ENCODE measurements at regions not wholly inside any gene's neighbourhood (a gene's known extent, or its start where the extent isn't known, plus 50 kb on each side); places are given as distances from the start of the nearest gene placed in this dataset.
"Not testable (repeated sequence)": the region's sequence is repeated elsewhere in the genome, so short reads cannot be mapped to it uniquely, and the experiment has no call there.

- no peak for DNase-seq
These were observed 559.6 kb upstream of the ADAMTS5 start for GRCh38 chr21:27526451-27526850.

- no peak for DNase-seq
These were observed 558.9 kb upstream of the ADAMTS5 start for GRCh38 chr21:27525780-27526179.

- DNase-seq = no peak
These were observed 552.5 kb upstream of the ADAMTS5 start for GRCh38 chr21:27519361-27519760.

GRCh38 chr21:27517177-27517576 lies 550.3 kb upstream of the ADAMTS5 start:
- DNase-seq = not testable (repeated sequence)

DNA sequence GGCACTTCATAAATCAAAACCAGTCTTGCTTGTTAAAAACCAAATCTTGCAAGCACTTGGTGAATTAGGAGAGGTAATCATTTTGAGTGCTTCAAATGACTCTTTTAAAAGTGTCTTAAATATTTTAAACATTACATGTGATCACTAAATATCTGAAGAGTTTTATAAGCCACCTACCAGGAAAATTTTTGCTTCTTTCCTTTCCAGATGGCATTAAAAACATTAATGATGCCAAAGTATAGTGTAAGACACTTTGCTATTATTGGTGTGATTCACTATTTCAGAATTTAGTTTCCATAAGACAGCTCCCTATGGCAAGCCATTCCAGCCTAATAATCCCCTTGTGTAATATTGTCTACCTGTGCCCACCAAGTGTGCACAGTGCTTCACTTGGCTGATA lies 548.8 kb upstream of the ADAMTS5 start:
- DNase-seq = no peak

DNA sequence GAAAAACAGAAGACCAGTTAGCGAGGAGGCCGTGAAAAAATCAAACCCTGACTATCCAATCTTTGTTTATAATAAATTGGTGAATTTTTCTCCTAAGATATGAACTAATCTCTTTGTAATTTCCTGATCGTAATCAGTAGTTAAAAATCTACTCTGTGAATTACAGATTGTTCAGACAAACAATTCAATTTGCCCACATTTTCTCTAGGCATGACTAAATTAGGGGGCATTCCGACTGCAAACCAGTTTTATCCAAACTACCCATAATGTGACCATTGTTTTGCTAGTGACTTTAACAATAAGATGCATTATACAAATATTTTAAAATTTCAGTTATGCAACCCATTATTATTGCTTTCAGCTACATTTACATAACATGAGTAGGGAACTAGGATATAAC lies 546.9 kb upstream of the ADAMTS5 start:
- no peak for DNase-seq

DNA sequence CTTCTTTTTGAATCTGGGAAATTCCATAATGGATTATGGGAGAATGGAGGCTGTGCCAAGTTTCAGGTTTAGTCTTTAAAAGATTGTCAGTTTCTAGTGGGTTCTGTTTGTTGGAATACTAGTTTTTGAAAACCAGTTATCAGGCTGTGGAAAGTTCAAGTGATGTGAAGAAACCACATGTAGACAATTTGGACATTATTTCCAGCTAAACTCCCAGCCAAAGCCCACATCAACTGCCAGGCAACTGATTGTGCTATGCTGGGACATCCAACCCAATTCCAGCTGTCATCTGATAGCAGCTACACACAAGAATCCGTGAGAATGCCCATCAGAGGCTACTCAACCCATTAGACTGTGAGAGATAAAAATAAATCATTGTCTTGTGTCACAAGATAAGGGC lies 546.1 kb upstream of the ADAMTS5 start:
- DNase-seq = no peak

- DNase-seq = no peak
These were observed 544.3 kb upstream of the ADAMTS5 start for GRCh38 chr21:27511233-27511632.

- no peak for DNase-seq
These were observed 540.8 kb upstream of the ADAMTS5 start for GRCh38 chr21:27507695-27508094.

- no peak for DNase-seq
These were observed 538.6 kb upstream of the ADAMTS5 start for GRCh38 chr21:27505516-27505915.

DNA sequence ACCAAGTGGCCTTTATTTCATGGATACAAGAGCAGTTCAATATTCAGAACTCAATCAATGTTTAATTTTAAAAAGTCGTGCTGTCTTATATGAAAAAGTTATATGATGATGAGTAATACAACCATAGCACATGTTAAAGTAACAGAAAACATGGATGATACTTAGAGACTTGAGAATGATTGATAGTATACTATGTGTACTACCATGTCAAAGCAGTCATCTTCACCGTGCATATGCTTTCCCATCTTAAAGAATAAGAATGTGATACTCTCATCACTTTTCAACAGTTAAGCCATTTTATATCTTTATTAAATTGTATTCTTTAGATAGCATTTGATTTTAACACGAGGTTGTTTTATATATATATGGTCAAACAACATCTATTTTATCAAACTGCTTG lies 535.9 kb upstream of the ADAMTS5 start:
- DNase-seq = no peak

DNA sequence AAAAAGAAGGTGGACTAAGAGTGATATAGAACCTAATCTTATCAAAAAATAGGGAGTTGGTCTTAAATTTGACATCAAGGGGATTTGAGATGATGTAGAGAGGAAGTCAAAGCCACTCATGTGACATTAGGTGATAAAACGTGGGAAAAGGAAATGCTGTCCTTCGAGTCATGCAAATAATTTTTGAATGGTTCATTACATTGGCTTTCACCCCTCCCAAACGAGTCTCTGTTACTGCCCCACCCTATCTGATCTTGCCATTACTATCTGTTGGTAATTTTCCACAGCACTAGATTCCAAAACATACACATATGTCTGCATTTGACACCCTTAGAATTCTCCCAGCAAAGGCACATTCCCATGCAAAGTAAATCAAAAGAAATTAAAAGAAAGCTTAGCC lies 531.1 kb upstream of the ADAMTS5 start:
- DNase-seq = no peak

GRCh38 chr21:27495836-27496235 lies 528.9 kb upstream of the ADAMTS5 start:
- no peak for DNase-seq

- no peak for DNase-seq
These were observed 526.7 kb upstream of the ADAMTS5 start for GRCh38 chr21:27493542-27493941.

DNA sequence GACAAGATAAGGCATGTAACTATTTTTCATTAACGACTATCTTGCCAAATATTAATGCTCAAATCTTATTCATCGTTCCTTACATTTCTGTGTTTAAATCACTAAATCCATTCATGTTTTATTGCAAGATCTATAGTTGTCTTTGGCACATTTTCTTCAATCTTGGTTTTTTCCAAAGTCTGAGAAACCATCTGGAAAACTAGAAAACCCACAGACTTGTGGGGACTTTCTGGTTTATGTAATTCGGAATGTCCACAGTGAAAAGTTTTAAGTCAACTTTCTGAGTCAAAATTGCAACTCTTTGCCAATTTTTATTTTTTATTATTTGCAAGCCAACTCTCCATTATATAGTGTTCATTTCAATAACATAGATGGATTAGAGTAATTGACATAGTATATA lies 520.8 kb upstream of the ADAMTS5 start:
- DNase-seq = no peak

- no peak for DNase-seq
These were observed 514.0 kb upstream of the ADAMTS5 start for GRCh38 chr21:27480841-27481261.

DNA sequence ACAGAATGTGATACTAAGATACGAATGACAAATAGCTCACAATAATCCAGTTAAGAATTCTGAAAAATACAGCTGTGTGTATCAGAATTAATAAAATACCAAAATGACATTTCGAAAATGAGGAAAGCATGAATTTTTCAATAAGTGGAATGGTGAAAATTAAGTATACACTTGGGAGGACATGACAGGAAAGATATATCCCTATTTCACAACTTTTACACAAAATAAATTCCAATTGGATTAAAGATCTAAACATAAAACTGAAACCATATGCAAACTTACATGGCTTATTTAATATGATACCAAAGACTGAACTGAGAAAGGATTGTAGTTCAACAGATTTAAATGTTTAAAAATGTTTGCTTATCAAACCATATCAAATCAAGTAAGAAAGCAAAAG lies 510.4 kb upstream of the ADAMTS5 start:
- no peak for DNase-seq

- no peak for DNase-seq
These were observed 509.8 kb upstream of the ADAMTS5 start for GRCh38 chr21:27476696-27477095.

- no peak for DNase-seq
These were observed 508.6 kb upstream of the ADAMTS5 start for GRCh38 chr21:27475363-27475955.

DNA sequence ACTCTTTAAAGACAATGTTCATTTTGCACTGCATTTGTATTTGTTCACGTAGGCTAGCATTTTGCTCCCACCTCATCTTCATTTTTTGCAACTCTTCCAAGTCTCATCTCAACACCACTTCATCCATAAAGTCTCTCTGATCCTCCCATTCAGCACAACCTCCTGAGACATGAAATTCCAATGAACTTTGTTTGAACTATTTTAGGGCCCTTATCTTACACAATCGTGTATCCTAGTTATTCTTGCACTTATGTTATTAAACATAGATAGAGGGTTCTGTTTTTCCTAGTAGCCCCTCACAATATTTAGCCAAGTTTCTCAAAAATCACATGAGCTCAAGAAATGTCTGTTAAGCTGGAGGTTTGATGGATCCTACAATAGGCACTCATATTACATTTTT lies 500.5 kb upstream of the ADAMTS5 start:
- no peak for DNase-seq

DNA sequence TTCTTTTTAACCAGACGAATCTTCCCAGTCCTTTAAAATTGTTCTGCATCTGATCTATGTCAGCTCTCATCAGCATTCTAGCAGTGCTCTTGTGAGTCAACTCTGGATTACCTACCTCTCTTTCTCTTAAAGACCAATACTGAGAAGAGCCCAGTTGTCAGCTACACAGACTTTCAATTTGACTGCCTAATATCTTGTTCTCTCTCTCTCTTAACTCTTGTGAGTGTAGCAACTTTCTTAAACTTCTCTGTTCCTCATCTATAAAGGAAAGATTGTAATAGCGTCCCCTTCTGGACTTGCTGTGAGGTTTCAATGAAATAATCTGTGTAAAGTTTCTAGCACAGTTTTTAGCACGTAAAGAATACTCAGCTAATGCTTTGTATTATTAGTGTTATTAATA lies 499.3 kb upstream of the ADAMTS5 start:
- DNase-seq = no peak

DNA sequence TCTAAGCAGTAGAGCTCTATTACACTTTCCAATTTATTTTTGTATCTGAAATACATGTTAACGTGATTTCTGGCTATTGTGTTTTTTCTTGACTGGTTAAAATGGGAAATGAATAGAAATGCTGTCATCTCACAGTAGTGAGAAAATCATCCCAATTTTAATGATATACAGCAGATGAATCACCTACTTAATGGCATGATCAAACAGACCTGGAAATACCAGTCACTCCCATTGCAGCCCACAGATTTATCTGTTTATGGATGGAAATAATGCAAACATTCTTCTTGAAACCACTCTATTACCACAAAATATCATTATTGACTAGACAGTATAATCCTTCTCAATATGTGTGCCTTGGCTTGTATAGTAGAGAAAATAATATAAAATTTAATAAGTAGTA lies 497.8 kb upstream of the ADAMTS5 start:
- no peak for DNase-seq

- DNase-seq = no peak
These were observed 495.8 kb upstream of the ADAMTS5 start for GRCh38 chr21:27462726-27463125.

GRCh38 chr21:27454234-27454633 lies 487.3 kb upstream of the ADAMTS5 start:
- DNase-seq = no peak

GRCh38 chr21:27451116-27451515 lies 484.2 kb upstream of the ADAMTS5 start:
- DNase-seq = no peak

DNA sequence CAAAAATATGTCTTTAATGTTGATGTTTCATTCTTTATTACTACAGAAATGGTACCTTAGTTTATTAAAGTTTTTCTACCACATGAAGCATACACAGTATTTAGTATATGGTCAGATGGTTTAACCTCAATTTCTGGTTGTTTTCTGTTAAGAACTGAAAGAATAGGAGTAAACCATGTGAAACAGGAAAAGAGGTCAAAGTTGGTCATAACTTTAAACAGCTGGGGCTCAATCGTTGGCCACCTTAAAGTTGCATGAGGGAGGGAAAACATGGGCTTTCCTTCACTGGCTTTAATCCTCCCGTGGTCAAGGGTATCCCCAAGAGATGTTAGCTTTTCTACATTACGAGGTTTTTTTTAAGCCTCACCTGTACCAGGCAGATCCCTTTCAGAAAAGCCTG lies 483.3 kb upstream of the ADAMTS5 start:
- DNase-seq = no peak

Measured in NCI-H524 treated with DMSO at 0.1 percent for 48 hours (cell line).